ENCODE measurements at regions not wholly inside any gene's neighbourhood (a gene's known extent, or its start where the extent isn't known, plus 50 kb on each side); places are given as distances from the start of the nearest gene placed in this dataset.

GRCh38 chr11:29327891-29328290, 688.9 kb downstream of the KCNA4 start:
- Histone ChIP-seq H3K4me1 (no peaks in the 10 kb centered on the region), H3K36me3 (no peaks in the 10 kb centered on the region), H3K27me3 (no peaks in the 10 kb centered on the region), H3K9me3 (no peaks in the 10 kb centered on the region), H3K4me3 (ENCODE audit: low read depth, low read length) (no peak overlapping the region)
- no peak for TF ChIP-seq CTCF (IDR thresholded peaks at IDR 0.05; ENCODE audit: low read depth, low read length)
- no peak for DNase-seq

GRCh38 chr11:29326757-29327156, 690.1 kb downstream of the KCNA4 start:
- Histone ChIP-seq H3K4me3 (ENCODE audit: low read depth, low read length) (no peak overlapping the region), H3K36me3 (no peaks in the 10 kb centered on the region), H3K9me3 (no peaks in the 10 kb centered on the region), H3K27me3 (no peaks in the 10 kb centered on the region), H3K4me1 (no peaks in the 10 kb centered on the region)
- no peak for TF ChIP-seq CTCF (IDR thresholded peaks at IDR 0.05; ENCODE audit: low read depth, low read length)
- no peak for DNase-seq

GRCh38 chr11:29324328-29324727, 692.5 kb downstream of the KCNA4 start:
- H3K4me3 ChIP-seq (ENCODE audit: low read depth, low read length), result no peak overlapping the region
- H3K9me3 ChIP-seq, result no peaks in the 10 kb centered on the region
- no peak for DNase-seq
- no peaks in the 10 kb centered on the region for H3K27me3 ChIP-seq
- H3K4me1 ChIP-seq, result no peaks in the 10 kb centered on the region
- H3K36me3 ChIP-seq, result no peaks in the 10 kb centered on the region
- TF ChIP-seq CTCF (IDR thresholded peaks at IDR 0.05; ENCODE audit: low read depth, low read length), result no peak

- no peaks in the 10 kb centered on the region for H3K4me1 ChIP-seq
- DNase-seq, result no peak
- no peak for TF ChIP-seq CTCF (IDR thresholded peaks at IDR 0.05; ENCODE audit: low read depth, low read length)
- H3K36me3 ChIP-seq, result no peaks in the 10 kb centered on the region
- H3K4me3 ChIP-seq (ENCODE audit: low read depth, low read length), result no peak overlapping the region
- no peaks in the 10 kb centered on the region for H3K27me3 ChIP-seq
- no peaks in the 10 kb centered on the region for H3K9me3 ChIP-seq
Observed at GRCh38 chr11:29321293-29322132, 695.3 kb downstream of the KCNA4 start.

- H3K4me1 ChIP-seq, result no peaks in the 10 kb centered on the region
- no peak overlapping the region for H3K4me3 ChIP-seq (ENCODE audit: low read depth, low read length)
- no peaks in the 10 kb centered on the region for H3K36me3 ChIP-seq
- no peaks in the 10 kb centered on the region for H3K27me3 ChIP-seq
- DNase-seq, result no peak
- TF ChIP-seq CTCF (IDR thresholded peaks at IDR 0.05; ENCODE audit: low read depth, low read length), result no peak
- no peaks in the 10 kb centered on the region for H3K9me3 ChIP-seq
Observed at GRCh38 chr11:29320196-29320595, 696.6 kb downstream of the KCNA4 start.

- TF ChIP-seq CTCF (IDR thresholded peaks at IDR 0.05; ENCODE audit: low read depth, low read length), result no peak
- Histone ChIP-seq H3K27me3 (no peaks in the 10 kb centered on the region), H3K4me3 (ENCODE audit: low read depth, low read length) (no peak overlapping the region), H3K9me3 (no peaks in the 10 kb centered on the region), H3K36me3 (no peaks in the 10 kb centered on the region), H3K4me1 (no peaks in the 10 kb centered on the region)
- DNase-seq, result no peak
Observed at GRCh38 chr11:29319210-29319609, 697.6 kb downstream of the KCNA4 start.

Measured in BE2C (cell line).